ENCODE measurements at regions not wholly inside any gene's neighbourhood (a gene's known extent, or its start where the extent isn't known, plus 50 kb on each side); places are given as distances from the start of the nearest gene placed in this dataset.

DNA sequence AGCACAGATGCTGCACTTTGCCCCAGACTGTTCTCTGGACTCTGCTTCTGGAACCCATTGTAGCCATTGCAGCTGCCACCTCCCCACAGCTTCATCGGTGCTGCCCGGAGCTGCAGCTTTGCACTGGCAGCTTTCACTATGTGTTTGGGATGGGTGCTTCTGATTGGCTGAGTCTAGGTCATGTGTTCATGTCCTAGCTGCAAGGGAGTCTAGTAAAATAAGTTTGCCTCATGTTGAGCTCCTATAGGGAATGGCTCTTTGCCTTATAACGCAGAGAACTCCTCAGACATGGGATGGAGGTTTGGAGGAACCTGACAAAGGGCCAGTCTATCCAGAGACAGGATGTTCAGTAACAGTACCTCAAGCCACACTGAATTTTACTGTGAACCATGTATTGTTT, 268.0 kb downstream of the BMP7 start:
- DNase-seq: no peak

DNA sequence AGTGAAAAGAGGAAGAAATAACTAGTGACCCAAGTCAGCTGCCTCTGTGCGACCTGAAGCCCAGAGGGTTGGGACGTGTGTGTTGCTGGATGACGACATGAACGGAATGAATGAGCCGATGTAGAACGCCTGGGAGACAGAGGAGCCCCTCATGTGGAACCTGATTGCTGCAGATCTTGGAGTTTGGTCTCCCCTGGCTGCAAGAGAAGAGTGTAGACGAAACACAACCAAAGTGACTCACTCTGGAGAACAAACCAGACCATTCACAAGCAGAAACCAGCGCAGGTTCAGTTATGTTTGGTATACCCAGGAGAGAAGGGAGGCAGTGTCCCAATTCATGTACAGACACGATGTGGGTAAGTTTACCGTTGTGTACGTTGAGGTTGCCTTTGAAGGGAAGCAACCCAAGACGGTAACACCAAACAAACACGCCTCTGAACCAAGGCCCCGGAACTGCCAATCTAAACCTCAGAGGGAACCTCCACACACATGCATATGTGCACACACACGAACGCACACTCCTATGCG, 265.9 kb downstream of the BMP7 start:
- no peak for DNase-seq

DNA sequence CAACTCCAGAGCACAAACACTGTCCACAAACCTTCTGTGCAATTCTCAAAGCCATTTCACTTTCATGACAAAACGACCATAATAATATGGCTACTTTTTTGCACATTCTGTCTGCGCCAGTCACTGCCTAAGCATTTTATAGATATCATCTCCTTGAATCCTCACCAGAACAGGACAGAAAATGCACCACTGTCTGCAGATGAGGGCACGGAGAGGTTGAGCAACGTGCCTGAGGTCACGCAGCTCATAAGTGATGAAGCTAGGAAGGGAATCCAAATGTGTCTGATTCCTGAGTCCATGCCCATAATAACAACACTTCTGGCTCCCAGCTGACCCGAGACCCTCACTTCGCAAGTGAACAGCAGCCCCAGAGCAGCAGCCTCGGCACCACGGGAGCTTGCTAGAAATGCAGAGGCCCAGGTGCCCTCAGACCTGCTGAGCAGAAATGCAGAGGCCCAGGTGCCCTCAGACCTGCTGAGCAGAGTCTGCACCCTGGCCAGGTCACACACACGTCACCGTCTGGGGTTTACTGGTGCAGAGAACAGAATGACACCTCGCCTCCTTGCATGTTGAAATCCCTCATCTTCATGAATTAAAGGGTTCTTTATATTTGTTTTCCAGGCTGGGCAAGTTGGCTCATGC, 265.2 kb downstream of the BMP7 start:
- DNase-seq: no peak

DNA sequence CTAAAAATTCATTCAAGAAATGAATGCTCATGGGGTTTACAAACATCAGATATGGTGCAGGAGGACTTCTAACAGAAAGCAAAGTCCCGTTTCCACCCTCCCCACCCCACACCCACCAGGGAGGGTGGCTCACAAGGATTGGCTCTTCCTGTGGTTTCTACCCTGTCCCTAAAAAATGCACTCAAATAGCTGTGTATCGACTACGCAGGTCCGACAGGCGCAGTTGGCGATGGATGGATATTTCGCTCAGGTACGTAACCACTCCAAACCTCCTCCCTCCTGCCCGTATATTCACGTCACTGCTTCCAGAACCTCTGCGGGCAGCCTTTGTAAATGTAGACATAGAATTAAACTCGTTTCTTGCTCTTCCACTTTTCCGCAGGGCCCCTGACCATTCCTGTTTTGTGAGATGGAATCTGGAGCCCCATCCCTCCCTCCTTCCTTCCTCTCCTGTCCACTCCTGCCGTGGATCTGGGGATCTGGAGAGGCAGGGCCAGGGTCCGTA, 264.3 kb downstream of the BMP7 start:
- no peak for DNase-seq

DNA sequence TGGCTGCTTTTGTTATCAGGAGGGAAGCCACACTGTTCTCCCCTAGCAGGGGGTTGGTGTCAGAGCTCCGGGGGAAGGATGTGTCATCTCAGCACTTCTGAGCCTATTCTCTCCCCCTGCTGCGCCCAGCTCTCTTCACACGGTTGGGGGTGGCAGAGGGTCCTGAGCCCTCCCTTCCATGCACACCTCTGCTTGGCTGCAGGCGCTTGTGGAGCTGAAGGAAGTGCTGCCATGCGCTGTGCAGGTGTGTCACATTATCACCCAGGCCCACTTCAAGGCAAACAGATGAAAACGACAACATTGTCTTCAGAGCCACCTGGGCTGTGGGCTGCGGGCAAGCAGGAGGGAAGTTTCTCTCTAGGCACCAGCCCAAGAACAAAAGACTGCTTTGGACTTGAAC, 263.4 kb downstream of the BMP7 start:
- no peak for DNase-seq

DNA sequence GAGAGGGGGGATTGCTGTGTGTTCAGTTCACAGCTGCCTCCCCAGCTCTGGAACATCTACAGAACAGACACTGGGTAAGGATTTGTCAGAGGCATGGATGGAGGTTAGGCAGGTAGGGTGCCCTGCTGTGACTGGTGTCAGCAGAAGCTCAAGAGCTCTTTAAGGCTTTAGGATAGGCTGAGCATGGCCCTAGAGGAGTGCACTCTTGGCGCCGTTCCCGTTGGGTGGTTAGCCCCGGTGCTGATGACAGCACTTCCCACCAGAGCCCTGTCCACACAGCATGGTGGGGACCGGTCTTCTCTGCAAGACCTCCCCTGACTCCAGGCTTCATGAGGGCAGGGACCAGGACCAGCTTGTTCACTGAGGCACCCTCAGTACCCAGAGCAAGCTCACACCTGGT, 262.0 kb downstream of the BMP7 start:
- no peak for DNase-seq

DNA sequence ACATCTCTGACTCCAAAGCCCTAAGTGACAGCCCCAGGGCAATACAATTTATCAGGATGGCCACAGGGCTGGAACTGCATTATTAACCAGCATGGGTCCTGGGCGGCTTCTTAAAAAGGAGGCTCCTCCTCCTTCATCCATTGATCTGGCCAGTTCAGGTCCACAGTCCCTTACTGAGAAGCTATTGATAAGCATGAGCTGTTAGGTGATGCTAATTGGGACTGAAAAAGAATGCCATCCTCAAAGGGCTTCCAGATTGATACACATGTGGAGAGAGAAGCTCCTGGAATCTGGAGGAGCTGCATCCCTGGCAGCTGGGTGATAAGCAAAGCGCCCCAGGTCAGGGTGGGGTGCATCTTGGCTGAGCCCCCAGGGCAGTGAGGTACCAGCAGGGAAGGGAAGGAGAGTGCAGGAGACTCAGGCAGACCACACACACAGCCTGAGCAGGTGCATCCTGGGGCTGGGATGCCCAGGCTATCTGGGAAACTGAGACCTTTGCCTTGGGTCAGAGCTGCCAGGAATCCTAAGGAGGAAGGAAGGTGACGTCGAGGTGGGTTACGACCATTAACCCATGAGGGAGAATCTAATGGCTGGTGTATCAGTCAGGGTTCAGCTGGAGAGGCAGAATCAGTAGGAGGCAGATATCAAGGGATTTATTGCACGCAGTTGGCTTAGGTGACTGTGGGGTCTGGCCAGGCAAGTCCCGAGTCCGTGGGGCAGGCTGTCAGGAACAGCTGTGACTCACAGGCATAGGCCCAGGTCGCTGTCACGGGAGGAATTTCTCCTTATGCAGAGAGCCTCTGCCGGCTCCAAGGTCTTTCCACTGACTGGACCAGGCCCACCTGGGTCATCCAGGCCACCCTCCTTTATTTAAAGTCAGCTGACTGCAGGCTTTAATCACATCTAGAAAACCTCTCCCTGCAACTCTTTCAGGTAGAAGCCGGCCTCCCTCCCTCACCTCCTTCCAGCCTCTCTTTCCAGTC, 261.2 kb downstream of the BMP7 start:
- DNase-seq: no peak

DNA sequence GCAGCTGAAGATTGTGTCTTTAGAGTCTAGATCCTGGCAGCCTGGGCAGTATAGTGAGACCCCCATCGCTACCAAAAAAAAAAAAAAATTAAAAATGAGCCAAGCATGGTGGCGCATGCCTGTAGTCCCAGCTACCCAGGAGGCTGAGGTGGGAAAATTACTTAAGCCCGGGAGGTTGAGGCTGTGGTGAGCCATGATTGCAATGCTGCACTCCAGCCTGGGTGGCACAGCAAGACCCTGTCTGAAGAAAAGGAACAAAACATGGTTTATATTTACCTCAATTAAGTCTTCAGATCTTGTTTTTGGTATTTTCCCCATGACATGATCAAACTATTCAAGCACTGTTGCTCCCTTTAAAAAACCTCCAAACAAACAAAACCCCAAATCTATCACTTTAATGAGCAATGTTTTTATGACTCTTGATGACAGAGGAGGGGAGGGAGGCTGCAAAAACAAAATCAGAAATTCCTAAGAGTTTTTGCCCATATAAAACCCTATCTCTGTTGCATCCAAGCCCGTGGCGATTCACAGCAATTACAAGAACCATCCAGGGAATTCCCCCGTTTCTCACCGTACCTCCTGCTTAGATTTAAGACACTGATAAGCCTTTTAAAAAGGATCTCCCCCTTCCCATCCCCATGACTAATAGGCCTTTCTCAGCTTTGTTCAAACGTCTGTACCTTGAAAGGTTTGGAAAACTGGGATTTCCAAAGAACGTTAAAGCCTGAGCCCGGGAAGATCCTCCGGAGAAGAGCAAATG, 259.9 kb downstream of the BMP7 start:
- DNase-seq: no peak

DNA sequence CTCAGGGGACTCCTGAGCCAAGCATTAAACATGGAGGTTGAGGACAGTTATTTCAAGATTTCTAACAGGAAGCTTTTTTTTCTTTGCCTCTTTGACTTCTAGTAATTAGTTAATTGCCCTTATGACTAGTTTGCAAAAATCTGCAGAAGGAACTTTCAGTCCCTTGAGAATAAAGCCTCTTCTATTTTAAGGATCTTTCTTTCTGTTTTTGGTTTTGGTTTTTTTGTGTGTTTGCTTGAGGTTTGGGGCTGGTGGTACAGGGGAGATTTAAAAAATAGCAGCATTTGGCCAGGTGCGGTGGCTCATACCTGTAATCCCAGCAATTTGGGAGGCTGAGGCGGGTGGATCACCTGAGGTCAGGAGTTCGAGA, 259.3 kb downstream of the BMP7 start:
- no peak for DNase-seq

DNA sequence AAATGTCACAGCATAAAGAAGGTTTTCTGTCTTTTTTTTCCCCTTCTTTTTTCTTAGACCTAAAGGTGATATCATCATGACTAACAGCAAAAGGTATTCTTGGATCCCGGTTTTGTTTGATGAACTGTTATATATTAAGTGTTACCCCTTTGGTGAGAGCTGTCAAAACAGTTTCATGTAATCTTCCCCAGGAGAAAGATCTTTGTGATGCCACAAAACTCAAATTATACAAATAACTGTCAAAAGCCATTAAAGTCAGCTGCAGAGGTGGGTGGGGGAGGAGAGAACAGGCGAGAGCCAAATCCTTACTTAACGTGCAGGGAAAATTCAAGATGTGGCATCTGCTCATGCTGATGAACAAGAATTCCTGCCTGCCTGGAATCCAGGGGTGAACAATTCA, 258.2 kb downstream of the BMP7 start:
- no peak for DNase-seq

DNA sequence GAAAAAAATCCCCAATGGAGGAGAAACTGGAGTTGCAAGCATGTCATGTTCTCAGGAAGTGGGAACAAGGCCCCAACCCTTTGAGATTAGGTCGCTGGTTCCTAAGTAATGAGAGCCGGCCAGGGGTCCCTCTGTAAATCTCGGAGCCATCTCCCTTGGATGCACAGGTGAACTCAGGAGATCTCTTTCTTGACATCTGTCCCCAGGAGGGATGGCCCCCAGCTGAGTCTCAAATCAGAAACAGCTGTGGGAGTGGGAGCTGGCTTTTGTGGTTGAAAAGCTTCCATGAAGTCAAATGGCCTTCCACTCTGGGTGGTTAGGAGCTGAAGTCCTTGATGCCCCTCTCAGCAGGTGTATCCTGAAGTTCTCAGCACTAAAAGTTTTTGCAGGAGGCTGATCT, 257.1 kb downstream of the BMP7 start:
- no peak for DNase-seq

DNA sequence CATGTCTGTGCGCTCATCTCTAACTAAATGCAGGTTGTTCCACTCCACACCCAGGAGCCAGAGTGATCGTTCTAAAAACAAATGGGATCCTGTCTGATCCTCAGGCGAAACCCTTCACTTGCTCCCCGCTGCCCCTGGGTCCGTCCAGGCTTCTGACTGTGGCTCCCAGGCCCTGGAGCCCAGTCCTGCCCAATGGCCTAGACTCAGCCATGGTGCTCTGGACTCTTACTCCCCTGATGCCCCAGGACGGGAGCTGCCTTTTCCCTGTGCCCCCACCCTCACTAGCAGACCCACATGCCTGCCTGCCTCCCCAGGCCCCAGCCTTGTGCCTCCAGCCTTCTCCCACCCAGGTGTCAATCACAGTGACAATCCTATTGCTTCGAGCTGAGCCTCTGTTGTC, 256.7 kb downstream of the BMP7 start:
- no peak for DNase-seq

DNA sequence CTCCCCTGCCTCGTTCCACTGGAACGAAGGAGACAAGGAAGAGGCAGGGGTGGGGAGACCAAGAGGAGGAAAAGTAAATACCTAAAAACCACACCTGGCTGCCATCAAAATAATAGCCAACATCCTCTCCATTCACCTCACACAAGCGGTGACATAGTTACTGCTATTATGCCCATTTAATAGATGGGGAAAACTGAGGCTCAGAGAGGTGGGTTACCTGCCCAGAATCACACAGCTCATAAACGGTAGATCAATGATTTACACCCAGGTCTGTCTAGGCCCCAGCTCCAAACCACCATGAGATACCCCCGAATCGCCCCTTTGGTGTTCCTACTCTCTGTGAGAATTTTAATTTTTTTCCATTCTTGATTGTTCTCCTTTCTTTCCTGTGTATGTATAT, 253.8 kb downstream of the BMP7 start:
- DNase-seq: no peak

DNA sequence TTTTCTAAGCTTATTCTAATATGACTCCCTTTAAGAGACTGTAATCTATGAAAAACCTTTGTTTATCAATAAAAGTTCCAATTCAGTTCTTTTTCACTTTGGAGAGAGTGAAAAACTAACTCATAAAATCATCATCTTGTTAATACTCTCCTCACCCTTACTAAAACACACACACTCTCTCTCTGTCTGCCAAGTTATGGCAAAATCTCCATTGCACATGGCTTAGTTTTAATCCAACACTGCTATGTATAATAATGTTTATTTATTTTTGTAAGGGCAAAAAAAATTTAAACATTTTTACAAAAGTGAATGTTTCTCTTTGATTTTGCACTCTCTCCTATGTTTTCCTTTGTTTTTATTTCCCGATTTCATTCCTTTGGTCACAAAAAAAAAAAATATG, 253.2 kb downstream of the BMP7 start:
- DNase-seq: no peak

DNA sequence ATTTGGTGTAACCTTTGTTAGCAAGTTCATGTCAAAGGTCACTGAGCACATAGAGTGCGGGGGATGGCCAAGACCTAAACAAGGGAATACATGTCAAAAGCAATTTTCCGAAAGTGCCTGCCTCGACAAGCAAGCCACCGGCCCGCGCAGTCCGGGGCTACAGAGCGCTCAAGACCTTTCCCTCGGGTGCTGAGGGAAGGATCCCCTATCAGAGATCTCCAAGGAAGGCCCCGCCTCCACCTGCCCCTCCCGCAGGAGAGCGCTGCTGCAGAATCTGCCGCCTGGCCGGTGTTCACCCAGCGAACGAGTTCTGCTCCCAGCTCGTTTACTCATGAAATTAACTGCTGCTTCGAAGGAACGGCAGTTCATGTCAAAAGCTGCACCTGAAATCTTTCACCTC, 252.7 kb downstream of the BMP7 start:
- DNase-seq: no peak

DNA sequence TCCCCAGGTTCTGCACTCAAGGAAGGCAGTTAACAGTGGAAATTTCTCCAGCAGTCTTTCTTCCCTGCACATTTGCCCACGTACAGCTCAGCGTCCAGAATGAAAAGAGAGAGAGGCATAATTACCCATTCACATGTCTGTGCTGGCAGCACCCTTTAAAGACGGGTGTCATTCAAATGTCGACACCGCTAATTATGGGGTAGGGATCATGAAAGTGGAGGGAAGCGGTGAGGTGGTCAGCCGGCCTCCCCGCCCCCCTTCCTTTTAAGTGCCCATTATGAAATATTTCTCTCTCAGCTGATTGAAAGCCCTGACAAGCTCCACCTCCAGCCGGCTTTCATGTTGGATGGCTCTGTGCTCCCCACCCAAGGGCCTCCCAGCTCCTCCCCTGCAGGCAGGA, 246.1 kb downstream of the BMP7 start:
- DNase-seq: no peak

DNA sequence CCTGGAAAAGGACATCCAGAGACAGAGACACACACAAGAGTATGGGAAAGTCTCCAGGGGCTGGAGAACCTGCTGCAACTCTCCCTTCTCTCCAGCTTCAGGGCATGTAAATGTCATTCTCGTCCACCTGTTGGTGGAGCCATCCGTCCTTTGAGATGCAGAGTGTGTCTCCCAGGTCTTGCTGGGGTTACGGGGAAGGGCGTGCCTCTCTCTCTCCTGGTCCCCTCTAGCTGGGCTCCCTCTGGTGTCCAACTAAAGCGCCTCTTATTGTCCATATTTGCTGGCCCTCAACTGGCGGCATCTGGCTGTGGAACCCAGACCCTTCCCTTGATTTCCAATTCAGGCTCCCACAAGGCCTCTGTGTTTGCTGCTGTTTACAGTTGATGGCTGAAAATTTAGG, 244.1 kb downstream of the BMP7 start:
- DNase-seq: no peak

DNA sequence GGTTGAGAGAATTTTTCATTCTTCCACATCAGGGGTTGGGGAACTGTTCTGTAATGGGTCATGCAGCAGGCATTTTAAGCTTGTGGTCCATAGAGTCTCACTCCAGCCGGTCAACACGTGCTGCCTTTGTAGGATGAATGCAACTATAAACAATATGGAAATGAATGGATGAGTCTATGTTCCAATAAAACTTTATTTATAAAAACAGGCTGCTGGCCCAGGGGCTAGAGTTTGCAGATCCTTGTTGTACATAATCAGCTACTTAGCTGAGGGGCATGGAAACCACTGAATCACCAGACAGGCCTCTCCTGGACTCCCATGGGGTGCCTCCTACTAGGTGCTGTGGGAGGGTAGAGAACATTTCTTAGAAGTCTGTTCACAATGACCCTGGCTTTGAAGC, 243.4 kb downstream of the BMP7 start:
- no peak for DNase-seq

DNA sequence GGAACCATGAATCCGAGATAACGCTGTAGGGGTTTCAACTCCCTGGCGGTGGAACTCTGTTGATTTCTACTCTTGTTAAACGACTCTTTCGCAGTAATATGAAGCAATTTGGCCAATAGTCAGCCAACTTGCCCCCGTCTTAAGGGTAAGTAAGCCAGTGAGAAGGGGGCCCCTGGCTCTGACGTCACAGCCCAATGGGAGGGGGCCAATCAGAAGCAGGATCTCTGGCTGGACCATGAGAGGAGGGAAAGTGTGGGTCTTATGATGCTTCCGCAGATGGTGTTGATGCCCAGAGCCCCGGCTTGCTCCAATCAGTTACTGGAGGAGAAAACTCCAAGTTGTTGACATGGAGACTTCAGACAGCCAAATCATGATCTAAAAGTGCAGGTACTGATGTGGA, 242.4 kb downstream of the BMP7 start:
- DNase-seq: no peak

DNA sequence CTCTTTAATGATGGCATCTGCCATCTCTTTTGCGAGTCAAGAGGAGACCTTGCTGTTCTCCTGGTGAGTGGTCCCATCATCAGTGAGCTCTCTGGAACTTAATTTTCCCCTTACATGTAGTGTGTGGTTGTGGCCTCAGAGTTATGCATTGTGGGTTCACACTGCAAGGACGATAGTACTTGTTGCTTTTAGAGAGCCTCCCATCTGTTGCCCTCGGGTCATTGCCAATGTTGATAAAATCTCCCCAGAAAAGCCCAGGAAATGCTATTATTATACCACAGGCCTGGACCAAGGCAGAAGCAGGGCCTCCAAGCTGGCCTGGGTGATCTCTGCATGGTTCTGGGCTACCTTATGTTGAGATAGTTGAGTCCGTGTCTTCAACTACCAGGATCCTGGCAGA, 241.6 kb downstream of the BMP7 start:
- peak in 1 of 14 donors; percentile 20 for DNase-seq

DNA sequence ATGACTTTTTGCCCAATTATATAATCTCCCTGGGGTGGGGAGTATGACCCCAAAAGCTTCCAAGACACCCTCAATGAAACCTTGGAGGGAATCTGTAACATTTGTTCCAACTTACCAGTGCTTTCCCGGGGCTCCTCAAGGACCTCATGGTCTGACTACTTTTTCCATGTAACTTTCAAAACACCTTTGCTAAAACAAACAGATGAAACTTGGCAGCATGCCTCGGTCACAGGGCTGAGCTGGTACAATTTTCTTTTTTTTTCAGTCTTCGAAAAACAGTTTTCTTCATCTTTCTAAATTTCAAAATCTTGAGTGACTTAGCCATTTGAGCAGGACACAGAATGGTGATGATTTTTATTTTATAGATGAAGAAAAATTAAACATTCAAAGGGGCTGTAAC, 241.2 kb downstream of the BMP7 start:
- DNase-seq: no peak

DNA sequence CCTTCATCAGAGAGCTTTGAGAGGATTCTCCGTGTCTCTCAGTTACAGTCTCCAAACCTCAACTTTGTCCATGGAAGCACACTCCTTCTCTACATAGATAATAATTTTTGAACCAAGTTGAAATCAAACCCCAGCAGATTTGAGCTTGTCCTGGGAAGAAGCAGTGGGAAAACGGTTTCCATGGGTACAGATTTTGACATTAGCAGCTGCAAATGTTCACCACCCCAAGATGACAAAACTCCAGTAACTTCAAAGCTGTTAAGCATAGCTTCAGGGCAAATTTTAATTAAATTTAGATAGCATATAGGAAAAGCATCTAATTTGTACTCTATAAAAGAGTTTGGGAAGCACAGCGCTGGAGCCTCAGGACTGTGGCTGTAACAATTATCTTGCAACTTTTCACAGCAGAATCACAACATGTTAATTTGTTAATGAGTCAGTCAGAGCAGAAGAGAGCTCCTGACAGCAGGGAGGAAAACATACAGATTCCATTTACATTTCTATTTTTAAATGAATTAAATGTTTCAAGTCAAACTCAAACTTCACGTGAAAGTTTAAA, 240.7 kb downstream of the BMP7 start:
- DNase-seq: no peak

DNA sequence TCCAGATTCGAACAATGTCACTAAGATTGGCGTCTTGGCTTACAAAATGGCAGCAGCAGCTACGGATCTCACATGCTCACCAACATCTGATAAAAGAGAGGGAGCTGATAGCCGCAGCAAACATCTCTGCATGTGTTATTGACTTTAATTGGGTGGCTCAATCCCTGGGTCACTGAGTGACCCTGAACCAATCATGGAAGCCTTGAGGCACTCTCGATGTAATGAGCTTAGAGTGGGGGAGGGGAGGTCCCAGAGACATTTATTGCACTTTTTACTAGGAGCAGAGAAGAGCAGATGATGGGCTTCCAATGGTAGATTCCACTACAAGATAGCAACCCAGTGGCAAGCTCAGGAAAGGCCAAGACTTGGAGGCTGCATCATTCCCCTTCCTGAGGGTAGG, 238.7 kb downstream of the BMP7 start:
- no peak for DNase-seq
